ENCODE measurements at regions not wholly inside any gene's neighbourhood (a gene's known extent, or its start where the extent isn't known, plus 50 kb on each side); places are given as distances from the start of the nearest gene placed in this dataset.

DNA sequence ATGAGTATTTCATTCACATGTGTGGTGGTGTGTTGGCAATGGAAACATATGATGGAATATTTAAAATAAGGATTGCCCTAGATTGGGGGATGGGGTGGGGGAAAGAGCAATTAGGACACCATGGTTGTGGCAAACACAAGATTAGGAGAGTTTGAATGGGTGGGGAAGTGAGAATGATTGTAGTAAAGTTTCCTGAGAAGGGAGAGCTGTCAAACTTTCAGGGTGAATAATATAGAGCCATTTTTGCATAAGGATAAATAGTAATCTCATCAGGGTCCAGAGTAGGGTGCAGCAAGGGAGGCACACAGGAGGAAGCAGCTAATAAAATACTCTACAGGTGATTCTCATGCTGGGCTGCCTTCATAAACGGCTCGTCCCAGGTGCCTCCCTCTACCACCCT lies 294.9 kb upstream of the MARCKS start:
- no peak for TF ChIP-seq CHD2 (IDR thresholded peaks at IDR 0.05; ENCODE audit: low read length, partially characterized antibody)
- TF ChIP-seq, protein P1, sequence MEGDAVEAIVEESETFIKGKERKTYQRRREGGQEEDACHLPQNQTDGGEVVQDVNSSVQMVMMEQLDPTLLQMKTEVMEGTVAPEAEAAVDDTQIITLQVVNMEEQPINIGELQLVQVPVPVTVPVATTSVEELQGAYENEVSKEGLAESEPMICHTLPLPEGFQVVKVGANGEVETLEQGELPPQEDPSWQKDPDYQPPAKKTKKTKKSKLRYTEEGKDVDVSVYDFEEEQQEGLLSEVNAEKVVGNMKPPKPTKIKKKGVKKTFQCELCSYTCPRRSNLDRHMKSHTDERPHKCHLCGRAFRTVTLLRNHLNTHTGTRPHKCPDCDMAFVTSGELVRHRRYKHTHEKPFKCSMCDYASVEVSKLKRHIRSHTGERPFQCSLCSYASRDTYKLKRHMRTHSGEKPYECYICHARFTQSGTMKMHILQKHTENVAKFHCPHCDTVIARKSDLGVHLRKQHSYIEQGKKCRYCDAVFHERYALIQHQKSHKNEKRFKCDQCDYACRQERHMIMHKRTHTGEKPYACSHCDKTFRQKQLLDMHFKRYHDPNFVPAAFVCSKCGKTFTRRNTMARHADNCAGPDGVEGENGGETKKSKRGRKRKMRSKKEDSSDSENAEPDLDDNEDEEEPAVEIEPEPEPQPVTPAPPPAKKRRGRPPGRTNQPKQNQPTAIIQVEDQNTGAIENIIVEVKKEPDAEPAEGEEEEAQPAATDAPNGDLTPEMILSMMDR (IDR thresholded peaks at IDR 0.05): no peak
- TF ChIP-seq TP53 (CRISPR knock-in tag; IDR thresholded peaks at IDR 0.05): no peak
- TF ChIP-seq HDAC2 (IDR thresholded peaks at IDR 0.05): no peak
- TF ChIP-seq BHLHE40 (IDR thresholded peaks at IDR 0.05; ENCODE audit: low read depth, low read length): no peak
- TF ChIP-seq JUN (IDR thresholded peaks at IDR 0.05): no peak
- no peak for TF ChIP-seq EHMT2 (IDR thresholded peaks at IDR 0.05; ENCODE audit: low read depth)
- TF ChIP-seq ZSCAN20 (CRISPR knock-in tag; IDR thresholded peaks at IDR 0.05): no peak
- TF ChIP-seq CEBPB (IDR thresholded peaks at IDR 0.05): no peak
- TF ChIP-seq, protein P2, sequence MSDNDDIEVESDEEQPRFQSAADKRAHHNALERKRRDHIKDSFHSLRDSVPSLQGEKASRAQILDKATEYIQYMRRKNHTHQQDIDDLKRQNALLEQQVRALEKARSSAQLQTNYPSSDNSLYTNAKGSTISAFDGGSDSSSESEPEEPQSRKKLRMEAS (IDR thresholded peaks at IDR 0.05): no peak

Measured in A549 (cell line).